ENCODE measurements at regions not wholly inside any gene's neighbourhood (a gene's known extent, or its start where the extent isn't known, plus 50 kb on each side); places are given as distances from the start of the nearest gene placed in this dataset.
"Not testable (repeated sequence)": the region's sequence is repeated elsewhere in the genome, so short reads cannot be mapped to it uniquely, and the experiment has no call there.

DNA sequence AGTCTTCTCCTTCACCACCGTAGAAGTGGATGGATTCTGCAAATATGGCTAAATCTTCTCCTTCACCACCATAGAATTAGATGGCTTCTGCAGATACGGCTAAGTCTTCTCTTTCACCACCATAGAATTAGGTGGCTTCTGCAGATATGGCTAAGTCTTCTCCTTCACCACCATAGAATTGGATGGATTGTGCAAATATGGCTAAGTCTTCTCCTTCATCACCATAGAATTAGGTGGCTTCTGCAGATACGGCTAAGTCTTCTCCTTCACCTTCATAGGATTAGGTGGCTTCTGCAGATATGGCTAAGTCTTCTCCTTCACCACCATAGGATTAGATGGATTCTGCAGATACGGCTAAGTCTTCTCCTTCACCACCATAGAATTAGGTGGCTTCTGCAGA lies 866.2 kb upstream of the TPTE start:
- peaks cover 0 to 19% (median 4%) of the 10 kb centered on the region in 3 donors for H3K9me3 ChIP-seq
- H3K27me3 ChIP-seq; H3K36me3 ChIP-seq; H3K4me3 ChIP-seq; H3K4me1 ChIP-seq; intact Hi-C loops (cut with DNase I); H3K27ac ChIP-seq; DNase-seq: not testable (repeated sequence)
- WGBS, 2 donors = 78 to 88% methylated on average over 4 of the region's 4 CpGs

DNA sequence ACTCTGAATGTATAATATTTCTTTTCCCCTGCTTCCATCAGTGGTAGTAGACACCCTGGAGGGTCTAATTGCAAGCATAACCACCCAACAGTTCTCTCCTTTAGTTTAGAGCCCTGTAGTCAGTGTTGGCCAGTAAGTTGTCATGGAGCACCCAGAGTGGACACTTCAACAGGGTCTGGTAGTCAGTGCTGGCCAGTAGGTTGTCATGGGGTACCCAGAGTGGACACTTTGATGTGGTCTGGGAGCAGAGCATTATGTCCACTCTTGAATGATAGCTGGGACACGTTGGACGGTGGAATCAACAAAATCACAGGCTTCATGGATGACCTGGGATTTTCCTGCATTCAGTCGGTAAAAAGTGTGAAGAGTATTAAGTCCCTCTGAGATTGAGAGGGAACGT lies 864.9 kb upstream of the TPTE start:
- peaks cover 0 to 19% (median 4%) of the 10 kb centered on the region in 3 donors for H3K9me3 ChIP-seq
- intact Hi-C loops (cut with DNase I); H3K4me3 ChIP-seq; DNase-seq; H3K36me3 ChIP-seq; H3K4me1 ChIP-seq; H3K27ac ChIP-seq; H3K27me3 ChIP-seq: not testable (repeated sequence)
- whole genome bisulfite sequencing, 2 donors = 64 to 67% methylated on average over 4 of the region's 4 CpGs

DNA sequence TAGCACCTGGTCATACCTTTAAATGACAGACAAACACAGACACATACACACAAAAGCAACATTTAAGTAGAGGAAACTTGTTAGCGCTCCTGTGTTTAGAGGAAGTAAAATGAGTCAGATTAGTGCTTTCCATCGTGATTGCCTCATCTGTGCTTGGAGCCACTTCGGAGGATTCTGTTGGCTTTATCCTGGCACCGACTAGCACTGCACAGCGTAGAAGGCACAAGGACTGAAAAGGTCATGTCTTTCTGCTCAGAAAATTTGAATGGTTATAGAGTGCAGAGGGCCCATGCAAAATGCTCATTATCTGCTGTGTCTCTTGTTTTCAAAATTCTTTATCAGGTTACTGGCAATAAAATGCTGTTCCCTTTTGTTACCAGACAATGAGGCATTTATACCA lies 863.6 kb upstream of the TPTE start:
- DNase-seq; H3K4me1 ChIP-seq; H3K27me3 ChIP-seq; H3K4me3 ChIP-seq; intact Hi-C loops (cut with DNase I); H3K36me3 ChIP-seq; H3K27ac ChIP-seq: not testable (repeated sequence)
- peaks cover 0 to 19% (median 4%) of the 10 kb centered on the region in 3 donors for H3K9me3 ChIP-seq
- 51 to 57% methylated on average over 5 of the region's 5 CpGs for WGBS, 2 donors

DNA sequence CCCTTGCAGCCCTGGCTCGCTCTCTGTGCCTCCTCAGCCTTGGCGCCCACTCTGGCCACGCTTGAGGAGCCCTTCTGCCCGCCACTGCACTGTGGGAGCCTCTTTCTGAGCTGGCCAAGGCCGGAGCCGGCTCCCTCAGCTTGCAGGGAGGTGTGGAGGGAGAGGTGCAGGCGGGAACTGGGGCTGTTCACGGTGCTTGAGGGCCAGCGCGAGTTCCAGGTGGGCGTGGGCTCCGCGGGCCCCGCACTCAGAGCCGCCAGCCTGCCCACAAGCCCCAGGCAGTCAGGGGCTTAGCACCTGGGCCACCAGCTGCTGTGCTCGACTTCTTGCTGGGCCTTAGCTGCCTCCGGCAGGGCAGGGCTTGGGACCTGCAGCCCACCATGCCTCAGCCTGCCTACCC lies 861.5 kb upstream of the TPTE start:
- H3K27me3 ChIP-seq; H3K36me3 ChIP-seq; intact Hi-C loops (cut with DNase I); H3K27ac ChIP-seq; DNase-seq; H3K4me1 ChIP-seq; H3K4me3 ChIP-seq: not testable (repeated sequence)
- WGBS, 2 donors = no CpG with 5 or more reads among the region's 17 CpGs
- H3K9me3 ChIP-seq = peaks cover 0 to 15% (median 4%) of the 10 kb centered on the region in 3 donors

DNA sequence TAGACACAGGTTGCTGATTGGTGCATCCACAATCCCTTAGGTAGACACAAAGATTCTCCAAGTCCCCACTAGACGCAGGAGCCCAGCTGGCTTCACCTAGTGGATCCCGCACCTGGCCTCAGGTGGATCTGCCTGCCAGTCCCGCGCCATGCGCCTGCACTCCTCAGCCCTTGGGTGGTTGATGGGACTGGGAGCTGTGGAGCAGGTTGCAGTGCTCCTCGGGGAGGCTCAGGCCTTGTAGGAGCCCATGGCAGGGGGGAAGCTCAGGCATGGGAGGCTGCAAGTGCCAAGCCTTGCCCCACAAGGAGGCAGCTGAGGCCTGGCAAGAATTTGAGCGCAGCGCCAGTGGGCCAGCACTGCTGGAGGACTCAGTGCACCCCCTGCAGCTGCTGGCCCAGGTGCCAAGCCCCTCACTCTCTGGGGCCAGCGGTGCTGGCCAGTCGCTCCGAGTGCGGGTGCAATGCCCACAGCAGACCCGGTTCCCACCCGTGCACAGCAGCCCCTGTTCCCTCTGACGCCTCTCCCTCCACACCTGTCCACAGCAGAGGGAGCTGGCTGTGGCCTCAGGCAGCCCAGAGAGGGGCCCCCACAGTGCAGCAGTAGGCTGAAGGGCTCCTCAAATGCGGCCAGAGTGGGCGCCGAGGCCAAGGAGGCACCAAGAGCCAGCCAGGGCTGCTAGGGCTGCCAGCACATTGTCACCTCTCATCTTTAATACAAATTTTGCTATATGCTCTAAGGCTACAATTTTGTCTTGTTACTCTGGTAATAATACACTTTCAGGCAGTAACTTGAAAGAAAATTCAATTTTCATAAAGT lies 857.3 kb upstream of the TPTE start:
- H3K27ac ChIP-seq; DNase-seq; H3K36me3 ChIP-seq; H3K4me3 ChIP-seq; intact Hi-C loops (cut with DNase I); H3K9me3 ChIP-seq; H3K27me3 ChIP-seq; H3K4me1 ChIP-seq: not testable (repeated sequence)
- no CpG with 5 or more reads among the region's 18 CpGs for WGBS, 2 donors

DNA sequence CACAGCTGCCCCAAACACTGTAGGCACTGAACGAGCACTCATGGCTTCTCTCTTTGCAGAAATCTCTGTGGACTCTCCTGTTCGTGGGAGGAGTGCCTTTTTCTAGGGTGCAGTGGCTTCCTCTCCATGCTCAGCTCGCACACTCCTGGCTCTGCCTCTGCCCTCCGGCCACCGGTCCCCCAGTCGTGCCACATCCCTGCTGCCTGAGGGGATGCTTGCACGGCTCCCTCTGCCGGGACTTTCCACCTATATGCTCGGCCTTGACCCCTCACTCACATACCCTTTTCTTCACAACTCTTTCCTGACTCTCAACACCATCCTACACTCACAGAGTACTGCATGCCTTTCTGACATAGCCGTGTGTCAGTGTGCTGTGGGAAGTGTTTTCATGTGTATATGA lies 845.6 kb upstream of the TPTE start:
- H3K27me3 ChIP-seq = not testable (repeated sequence)

DNA sequence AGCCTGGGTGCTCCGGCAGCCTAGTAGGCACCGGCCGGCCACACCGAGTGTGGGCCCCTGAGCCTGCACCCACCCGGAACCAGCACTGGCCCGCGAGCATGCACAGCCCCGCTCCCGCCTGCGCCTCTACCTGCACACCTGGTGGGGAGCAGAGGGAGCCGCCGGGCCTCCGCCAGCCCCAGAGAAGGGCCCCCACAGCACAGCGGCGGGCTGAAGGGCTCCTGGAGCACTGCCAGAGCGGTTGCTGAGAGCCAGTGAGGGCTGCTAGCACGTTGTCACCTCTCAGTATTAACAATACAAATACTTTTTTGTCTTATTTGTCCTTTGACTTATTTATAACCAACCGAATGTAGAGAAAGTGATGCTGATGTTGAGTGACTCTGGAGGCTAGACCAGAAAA lies 842.4 kb upstream of the TPTE start:
- H3K4me3 ChIP-seq; H3K27ac ChIP-seq; H3K4me1 ChIP-seq; DNase-seq; intact Hi-C loops (cut with DNase I); H3K27me3 ChIP-seq; H3K36me3 ChIP-seq; H3K9me3 ChIP-seq: not testable (repeated sequence)
- WGBS, 2 donors = no CpG with 5 or more reads among the region's 18 CpGs

More for the DNA sequence above, 845.6 kb upstream of the TPTE start:
- H3K9me3 ChIP-seq; DNase-seq; intact Hi-C loops (cut with DNase I); H3K4me3 ChIP-seq; H3K4me1 ChIP-seq; H3K27ac ChIP-seq; H3K36me3 ChIP-seq: not testable (repeated sequence)
- WGBS, 2 donors = 79 to 85% methylated on average over 7 of the region's 10 CpGs

DNA sequence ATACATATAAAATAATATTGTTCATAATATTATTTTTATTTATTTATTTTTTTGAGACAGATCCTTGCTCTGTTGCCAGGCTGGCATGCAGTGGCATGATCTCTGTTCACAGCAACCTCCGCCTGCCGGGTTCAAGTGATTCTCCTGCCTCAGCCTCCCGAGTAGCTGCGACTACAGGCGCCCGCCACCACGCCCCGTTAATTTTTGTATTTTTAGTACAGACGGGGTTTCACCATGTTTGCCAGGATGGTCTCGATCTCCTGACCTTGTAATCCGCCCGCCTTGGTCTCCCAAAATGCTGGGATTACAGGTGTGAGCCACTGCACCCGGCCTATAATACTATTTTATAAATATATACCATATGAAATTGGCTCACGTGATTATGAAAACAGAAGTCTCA lies 832.4 kb upstream of the TPTE start:
- intact Hi-C loops (cut with DNase I); H3K9me3 ChIP-seq; H3K4me3 ChIP-seq; H3K4me1 ChIP-seq; H3K27me3 ChIP-seq; DNase-seq; H3K27ac ChIP-seq; H3K36me3 ChIP-seq: not testable (repeated sequence)
- WGBS, 2 donors = no CpG with 5 or more reads among the region's 14 CpGs

DNA sequence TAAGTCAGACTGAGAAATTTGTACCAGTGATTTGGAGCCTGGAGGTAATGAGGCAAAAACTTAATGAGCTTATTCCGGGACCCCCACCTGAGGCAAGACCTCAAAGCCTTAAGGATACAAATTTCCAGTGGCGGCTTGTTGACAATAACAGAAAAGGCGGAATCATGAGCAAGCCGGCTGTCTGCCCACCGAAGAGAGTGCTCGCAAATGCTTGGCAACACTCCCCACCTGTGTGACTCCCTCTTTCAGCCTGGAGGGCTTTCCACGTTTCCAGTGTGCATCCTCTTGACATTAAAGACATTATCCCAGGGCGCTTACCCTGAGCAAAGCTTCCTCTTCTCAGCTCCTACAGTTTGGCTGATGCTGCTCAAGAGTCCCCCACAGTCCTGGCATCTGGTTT lies 830.4 kb upstream of the TPTE start:
- H3K27me3 ChIP-seq; DNase-seq; H3K4me3 ChIP-seq; intact Hi-C loops (cut with DNase I); H3K36me3 ChIP-seq; H3K4me1 ChIP-seq; H3K27ac ChIP-seq; H3K9me3 ChIP-seq: not testable (repeated sequence)
- WGBS, 2 donors = 67% methylated on average over 7 of the region's 8 CpGs; no CpG with 5 or more reads in 1 of the 2 donors

DNA sequence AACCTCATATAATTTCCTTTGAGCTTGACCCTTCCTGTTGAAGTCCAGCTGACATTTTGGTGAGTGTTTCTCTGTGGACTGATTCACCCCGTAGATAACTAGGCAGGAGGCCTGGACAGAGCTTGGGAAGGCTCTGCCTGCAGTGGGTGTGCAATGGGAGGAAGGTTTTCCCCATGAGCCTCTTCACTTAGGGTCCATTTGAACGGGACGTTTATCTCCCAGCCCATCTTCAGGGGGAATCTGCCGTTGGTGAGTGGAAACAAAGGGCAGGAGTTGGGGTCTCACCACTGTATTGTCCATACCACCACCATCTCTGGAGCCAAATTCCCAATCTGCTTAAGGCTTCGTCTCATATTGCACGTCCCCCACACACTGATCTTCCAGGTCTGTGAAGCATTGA lies 825.6 kb upstream of the TPTE start:
- H3K9me3 ChIP-seq; DNase-seq; H3K27ac ChIP-seq; H3K27me3 ChIP-seq; intact Hi-C loops (cut with DNase I); H3K4me3 ChIP-seq; H3K36me3 ChIP-seq; H3K4me1 ChIP-seq: not testable (repeated sequence)
- 66 to 72% methylated on average over 6 of the region's 6 CpGs for WGBS, 2 donors

DNA sequence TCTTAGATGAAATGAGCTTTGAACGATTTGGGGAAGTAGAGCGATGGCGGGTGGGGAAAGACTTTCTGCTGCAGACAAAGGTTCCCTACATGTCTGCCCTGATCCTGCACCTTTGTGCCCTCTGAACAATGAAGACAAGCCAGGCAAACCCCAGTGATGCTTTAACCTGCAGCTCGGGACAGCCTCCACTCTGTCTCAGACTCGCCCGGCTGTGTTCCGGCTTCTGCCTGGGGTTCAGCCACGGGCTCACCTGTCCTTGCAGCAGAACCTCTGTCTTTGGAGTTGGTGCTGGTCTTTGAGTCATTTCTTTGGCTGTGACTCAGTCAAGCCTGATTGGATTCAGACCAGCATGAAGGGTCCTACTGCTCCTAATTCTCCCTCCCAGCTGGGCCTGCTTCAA lies 823.6 kb upstream of the TPTE start:
- intact Hi-C loops (cut with DNase I); H3K27me3 ChIP-seq; H3K4me1 ChIP-seq; H3K9me3 ChIP-seq; DNase-seq; H3K4me3 ChIP-seq; H3K36me3 ChIP-seq; H3K27ac ChIP-seq: not testable (repeated sequence)
- WGBS, 2 donors = no CpG with 5 or more reads among the region's 8 CpGs

DNA sequence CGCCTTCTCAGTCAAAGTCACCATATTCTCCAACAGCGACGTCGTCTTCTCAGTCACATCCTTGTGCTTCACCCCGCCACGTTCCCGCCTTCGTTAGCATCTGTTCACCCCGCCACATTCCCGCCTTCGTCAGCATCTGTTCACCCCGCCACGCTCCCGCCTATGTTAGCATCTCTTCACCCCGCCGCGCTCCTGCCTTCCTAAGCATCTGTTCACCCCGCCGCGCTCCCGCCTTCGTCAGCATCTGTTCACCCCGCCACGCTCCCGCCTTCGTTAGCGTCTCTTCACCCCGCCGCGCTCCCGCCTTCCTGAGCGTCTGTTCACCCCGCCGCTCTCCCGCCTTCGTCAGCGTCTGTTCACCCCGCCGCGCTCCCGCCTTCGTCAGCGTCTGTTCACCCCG lies 816.4 kb upstream of the TPTE start:
- H3K27ac ChIP-seq; H3K27me3 ChIP-seq; H3K36me3 ChIP-seq; DNase-seq; intact Hi-C loops (cut with DNase I); H3K9me3 ChIP-seq; H3K4me3 ChIP-seq; H3K4me1 ChIP-seq: not testable (repeated sequence)
- 84 to 86% methylated on average over 33 to 36 of the region's 44 CpGs for WGBS, 2 donors

DNA sequence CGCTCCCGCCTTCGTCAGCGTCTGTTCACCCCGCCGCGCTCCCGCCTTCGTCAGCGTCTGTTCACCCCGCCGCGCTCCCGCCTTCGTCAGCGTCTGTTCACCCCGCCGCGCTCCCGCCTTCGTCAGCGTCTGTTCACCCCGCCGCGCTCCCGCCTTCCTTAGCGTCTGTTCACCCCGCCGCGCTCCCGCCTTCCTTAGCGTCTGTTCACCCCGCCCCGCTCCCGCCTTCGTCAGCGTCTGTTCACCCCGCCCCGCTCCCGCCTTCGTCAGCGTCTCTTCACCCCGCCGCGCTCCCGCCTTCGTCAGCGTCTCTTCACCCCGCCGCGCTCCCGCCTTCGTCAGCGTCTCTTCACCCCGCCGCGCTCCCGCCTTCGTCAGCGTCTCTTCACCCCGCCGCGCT lies 815.9 kb upstream of the TPTE start:
- H3K27ac ChIP-seq; H3K4me3 ChIP-seq; H3K4me1 ChIP-seq; intact Hi-C loops (cut with DNase I); H3K27me3 ChIP-seq; H3K9me3 ChIP-seq; H3K36me3 ChIP-seq; DNase-seq: not testable (repeated sequence)
- 73 to 85% methylated on average over 29 to 43 of the region's 63 CpGs for WGBS, 2 donors

DNA sequence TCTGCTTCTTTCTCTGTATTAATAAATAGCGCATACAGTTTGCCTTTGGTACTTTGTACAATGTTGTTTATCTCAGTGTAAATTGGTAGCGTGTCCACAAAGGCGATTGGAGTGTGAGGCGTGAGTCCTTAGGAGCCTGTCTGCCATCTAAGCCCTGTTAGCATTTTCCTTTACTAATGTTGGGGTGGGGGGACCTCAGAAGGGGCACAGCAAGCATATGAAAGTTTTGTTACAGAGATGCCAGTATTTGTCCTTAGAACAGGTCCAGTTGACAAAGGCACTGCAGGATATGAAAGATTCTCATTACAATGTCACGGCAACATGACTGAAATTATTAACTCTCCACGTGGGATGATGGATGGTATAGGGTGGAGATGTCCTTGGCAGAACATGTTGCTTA lies 796.8 kb upstream of the TPTE start:
- H3K4me3 ChIP-seq; H3K4me1 ChIP-seq; H3K9me3 ChIP-seq; H3K27me3 ChIP-seq; H3K27ac ChIP-seq; H3K36me3 ChIP-seq; intact Hi-C loops (cut with DNase I); DNase-seq: not testable (repeated sequence)
- whole genome bisulfite sequencing, 2 donors = 56 to 62% methylated on average over 6 of the region's 6 CpGs

All from esophagus squamous epithelium (tissue), 5 donors.